Parathyroid adenoma (tissue), 2 donors: ENCODE measurements at regions not wholly inside any gene's neighbourhood (a gene's known extent, or its start where the extent isn't known, plus 50 kb on each side); places are given as distances from the start of the nearest gene placed in this dataset.

Source experiments
- H2AFZ ChIP-seq: fragments of 300-600 bp; sonication (generic); one replicate; pipeline ENCODE4 v1.7.0; 2017; ENCODE audit warnings: antibody characterized with exemption, mild to moderate bottlenecking
- H3K27ac ChIP-seq: fragments of 300-600 bp; sonication (generic); one replicate; pipeline ENCODE4 v1.7.0; 2017
- H3K27me3 ChIP-seq: fragments of 300-600 bp; sonication (generic); one replicate; pipeline ENCODE4 v1.7.0; 2017; ENCODE audit warnings: low read length; ENCODE audit not compliant: control insufficient read depth, insufficient read depth
- H3K36me3 ChIP-seq: fragments of 300-600 bp; sonication (generic); one replicate; pipeline ENCODE4 v1.7.0; 2017; ENCODE audit warnings: low read length; ENCODE audit not compliant: control insufficient read depth, insufficient read depth
- H3K4me1 ChIP-seq: fragments of 300-600 bp; sonication (generic); one replicate; pipeline ENCODE4 v1.7.0; 2017; ENCODE audit warnings: control low read depth
- H3K4me2 ChIP-seq: fragments of 300-600 bp; sonication (generic); one replicate; pipeline ENCODE4 v1.7.0; 2017; ENCODE audit warnings: low read length
- H3K4me3 ChIP-seq: fragments of 300-600 bp; sonication (generic); one replicate; pipeline ENCODE4 v1.7.0; 2017; ENCODE audit warnings: low read depth, low read length
- H3K79me2 ChIP-seq: fragments of 300-600 bp; sonication (generic); one replicate; pipeline ENCODE4 v1.7.0; 2017; ENCODE audit warnings: control low read depth
- H3K9ac ChIP-seq: fragments of 300-600 bp; sonication (generic); one replicate; pipeline ENCODE4 v1.7.0; 2017; ENCODE audit warnings: mild to moderate bottlenecking
- H3K9me3 ChIP-seq: fragments of 300-600 bp; sonication (generic); one replicate; pipeline ENCODE4 v1.7.0; 2017; ENCODE audit warnings: low read length; ENCODE audit not compliant: control insufficient read depth
- TF ChIP-seq, protein P1 (sequence below): fragments of 300-600 bp; sonication (generic); IDR thresholded peaks from one replicate; pipeline ENCODE4 v1.7.0; 2017; ENCODE audit warnings: antibody characterized with exemption, mild to moderate bottlenecking
- donor health status: primary hyperparathyroidism.

DNA sequence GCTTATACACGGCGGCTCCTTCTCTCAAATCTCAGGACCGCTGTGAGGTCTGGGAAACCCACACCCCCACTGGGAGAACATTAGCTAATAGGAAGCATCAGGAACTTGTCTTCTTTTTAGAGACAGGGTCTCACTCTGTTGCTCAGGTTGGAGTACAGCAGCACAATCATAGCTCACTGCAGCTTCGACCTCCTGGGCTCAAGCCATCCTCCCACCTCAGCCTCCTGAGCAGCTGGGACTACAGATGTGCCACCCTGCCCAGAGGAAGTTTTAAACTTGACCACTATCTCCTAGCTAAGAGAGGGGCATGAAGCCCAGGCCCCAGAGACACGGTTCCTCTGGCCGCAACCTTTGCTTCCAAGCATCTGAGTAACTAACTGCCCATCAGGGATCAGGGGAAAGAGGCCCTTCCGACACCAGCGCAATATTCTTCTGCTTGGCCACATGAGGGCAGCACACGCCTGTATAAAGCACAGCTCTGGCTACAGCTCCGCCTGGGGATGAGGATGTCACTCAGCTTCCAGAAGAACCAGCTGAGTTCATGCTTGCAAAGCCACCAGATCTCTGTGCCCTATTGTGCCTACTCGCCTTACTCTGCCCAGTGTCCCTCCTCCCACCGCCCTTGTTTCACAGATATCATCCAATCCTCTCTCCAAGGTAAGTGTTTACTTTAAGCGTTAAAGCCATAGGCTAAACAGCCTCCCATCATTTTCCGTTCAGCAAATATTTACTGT is 57.6 kb upstream of the SLC6A11 start:
- Histone ChIP-seq H3K27me3 (no peaks in the 10 kb centered on the region), H3K79me2 (no peaks in the 10 kb centered on the region), H3K9ac (no peak overlapping the region), H3K4me3 (no peak overlapping the region), H3K9me3 (no peaks in the 10 kb centered on the region), H3K4me1 (no peaks in the 10 kb centered on the region), H2AFZ (no peak overlapping the region), H3K27ac (no peak overlapping the region), H3K36me3 (no peaks in the 10 kb centered on the region), H3K4me2 (no peak overlapping the region)
- TF ChIP-seq, protein P1, sequence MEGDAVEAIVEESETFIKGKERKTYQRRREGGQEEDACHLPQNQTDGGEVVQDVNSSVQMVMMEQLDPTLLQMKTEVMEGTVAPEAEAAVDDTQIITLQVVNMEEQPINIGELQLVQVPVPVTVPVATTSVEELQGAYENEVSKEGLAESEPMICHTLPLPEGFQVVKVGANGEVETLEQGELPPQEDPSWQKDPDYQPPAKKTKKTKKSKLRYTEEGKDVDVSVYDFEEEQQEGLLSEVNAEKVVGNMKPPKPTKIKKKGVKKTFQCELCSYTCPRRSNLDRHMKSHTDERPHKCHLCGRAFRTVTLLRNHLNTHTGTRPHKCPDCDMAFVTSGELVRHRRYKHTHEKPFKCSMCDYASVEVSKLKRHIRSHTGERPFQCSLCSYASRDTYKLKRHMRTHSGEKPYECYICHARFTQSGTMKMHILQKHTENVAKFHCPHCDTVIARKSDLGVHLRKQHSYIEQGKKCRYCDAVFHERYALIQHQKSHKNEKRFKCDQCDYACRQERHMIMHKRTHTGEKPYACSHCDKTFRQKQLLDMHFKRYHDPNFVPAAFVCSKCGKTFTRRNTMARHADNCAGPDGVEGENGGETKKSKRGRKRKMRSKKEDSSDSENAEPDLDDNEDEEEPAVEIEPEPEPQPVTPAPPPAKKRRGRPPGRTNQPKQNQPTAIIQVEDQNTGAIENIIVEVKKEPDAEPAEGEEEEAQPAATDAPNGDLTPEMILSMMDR, result peak; percentile 75

DNA sequence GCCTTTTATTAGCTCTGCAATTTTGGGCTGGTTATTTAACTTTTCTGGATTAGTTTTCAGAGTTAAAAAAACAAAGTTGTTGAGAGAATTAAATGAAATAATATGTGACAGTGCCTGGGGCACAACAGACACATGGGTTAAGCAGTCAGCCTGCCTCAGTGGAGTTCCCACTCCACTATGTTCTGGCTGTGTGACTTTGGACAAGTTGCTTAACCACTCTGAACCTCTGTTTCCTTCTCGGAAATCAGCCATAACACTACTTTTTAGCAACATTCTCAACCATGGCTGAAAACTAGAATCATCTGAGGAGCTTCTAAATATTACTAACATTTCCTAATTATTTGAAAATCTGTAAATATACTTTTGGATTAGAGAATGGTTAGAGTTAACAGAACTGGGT is 56.5 kb upstream of the SLC6A11 start:
- H3K79me2 ChIP-seq, result no peaks in the 10 kb centered on the region
- no peak overlapping the region for H3K4me3 ChIP-seq
- TF ChIP-seq, protein P1, result no peak
- H3K27me3 ChIP-seq, result no peaks in the 10 kb centered on the region
- no peak overlapping the region for H3K4me2 ChIP-seq
- H2AFZ ChIP-seq, result no peak overlapping the region
- H3K9me3 ChIP-seq, result no peaks in the 10 kb centered on the region
- H3K27ac ChIP-seq, result no peak overlapping the region
- no peaks in the 10 kb centered on the region for H3K36me3 ChIP-seq
- no peak overlapping the region for H3K9ac ChIP-seq
- H3K4me1 ChIP-seq, result no peaks in the 10 kb centered on the region

DNA sequence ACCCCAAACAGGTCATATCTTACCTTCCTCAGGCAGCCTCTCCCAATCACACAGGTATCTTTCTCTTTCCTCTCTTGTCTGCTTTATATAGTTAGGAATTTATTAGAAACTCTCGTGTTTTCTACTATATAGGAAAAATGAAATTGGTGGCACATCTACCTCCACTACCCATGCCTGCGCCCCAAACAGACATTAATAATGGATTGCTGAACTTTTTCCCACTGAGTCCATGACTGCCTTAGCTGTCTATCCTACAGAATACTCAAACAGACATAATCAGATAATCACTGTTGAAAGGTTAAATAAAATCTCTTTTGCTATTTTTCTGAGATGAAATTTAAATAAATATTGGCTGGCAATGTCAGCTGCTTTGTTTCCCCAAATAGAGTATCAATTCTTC is 55.8 kb upstream of the SLC6A11 start:
- Histone ChIP-seq H3K4me1 (no peaks in the 10 kb centered on the region), H3K9me3 (no peaks in the 10 kb centered on the region)
- TF ChIP-seq, protein P1, result no peak

DNA sequence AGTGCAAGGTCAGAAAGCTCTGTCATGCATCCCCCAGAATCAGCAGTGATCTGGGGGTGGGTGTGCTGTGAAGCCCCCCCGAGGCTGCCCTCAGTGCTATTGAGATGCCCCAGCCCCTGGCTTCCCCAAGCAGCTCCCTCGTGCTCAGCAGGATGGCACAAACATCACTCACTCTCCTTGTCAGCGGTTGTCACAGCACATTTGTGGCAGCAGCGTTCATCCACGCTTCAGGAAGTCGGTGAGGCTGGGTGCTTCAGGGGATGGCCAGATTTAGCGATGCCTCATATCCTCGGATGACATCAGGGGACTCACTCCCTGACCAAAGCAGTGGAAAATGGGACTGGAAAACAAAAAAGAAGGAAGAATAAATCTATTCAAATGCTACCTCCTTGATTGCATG is 54.4 kb upstream of the SLC6A11 start:
- no peaks in the 10 kb centered on the region for H3K27me3 ChIP-seq
- TF ChIP-seq, protein P1, result no peak

More for the DNA sequence above, 55.8 kb upstream of the SLC6A11 start:
- H2AFZ ChIP-seq, result no peak overlapping the region
- no peak overlapping the region for H3K4me2 ChIP-seq
- H3K9ac ChIP-seq, result no peak overlapping the region
- H3K27ac ChIP-seq, result no peak overlapping the region
- no peaks in the 10 kb centered on the region for H3K79me2 ChIP-seq
- H3K36me3 ChIP-seq, result no peaks in the 10 kb centered on the region
- H3K27me3 ChIP-seq, result no peaks in the 10 kb centered on the region
- H3K4me3 ChIP-seq, result no peak overlapping the region

DNA sequence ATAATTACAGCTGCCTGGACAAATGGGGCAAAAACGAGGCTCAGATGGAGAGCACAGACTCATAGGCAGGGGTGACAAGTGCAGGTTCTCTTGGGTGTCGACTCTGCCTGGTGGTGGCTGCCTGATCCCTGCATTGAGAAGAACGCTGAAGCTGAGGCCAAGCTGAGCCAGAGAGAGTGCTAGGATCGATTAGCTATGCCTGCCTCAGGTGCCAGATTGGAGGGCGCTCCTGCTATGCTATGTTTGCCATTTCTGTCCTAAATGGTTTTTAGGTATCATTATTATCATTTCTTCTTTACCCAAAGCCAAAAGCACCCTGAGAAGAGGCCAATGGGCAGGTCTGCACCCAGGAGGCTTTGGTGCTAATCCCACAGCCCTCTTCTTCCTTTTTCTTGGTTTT is 53.9 kb upstream of the SLC6A11 start:
- H3K4me3 ChIP-seq, result no peak overlapping the region

More for the DNA sequence above, 54.4 kb upstream of the SLC6A11 start:
- Histone ChIP-seq H3K4me1 (no peaks in the 10 kb centered on the region), H3K36me3 (no peaks in the 10 kb centered on the region), H3K27ac (no peak overlapping the region), H3K9me3 (no peaks in the 10 kb centered on the region), H3K79me2 (no peaks in the 10 kb centered on the region), H3K9ac (no peak overlapping the region), H3K4me3 (no peak overlapping the region), H3K4me2 (no peak overlapping the region), H2AFZ (no peak overlapping the region)

More for the DNA sequence above, 53.9 kb upstream of the SLC6A11 start:
- H3K36me3 ChIP-seq, result no peaks in the 10 kb centered on the region
- H3K27me3 ChIP-seq, result no peaks in the 10 kb centered on the region
- H3K9me3 ChIP-seq, result no peaks in the 10 kb centered on the region
- no peaks in the 10 kb centered on the region for H3K4me1 ChIP-seq
- H3K4me2 ChIP-seq, result no peak overlapping the region
- no peak overlapping the region for H2AFZ ChIP-seq
- TF ChIP-seq, protein P1, result no peak
- no peak overlapping the region for H3K9ac ChIP-seq
- H3K27ac ChIP-seq, result no peak overlapping the region
- H3K79me2 ChIP-seq, result no peaks in the 10 kb centered on the region
